CD4-positive, alpha-beta T cell (primary cell): ENCODE measurements at regions not wholly inside any gene's neighbourhood (a gene's known extent, or its start where the extent isn't known, plus 50 kb on each side); places are given as distances from the start of the nearest gene placed in this dataset.

Experiments
- ATAC-seq: fragments of 200-7000 bp; cut with Tn5 transposase; one replicate; pipeline ENCODE4 v1.10.0; 2022; ENCODE audit warnings: mild to moderate bottlenecking; ENCODE audit not compliant: poor library complexity
- CTCF ChIA-PET: fragments of 350-600 bp; sonication (Branson Sonifier 250); formaldehyde crosslinking; loops from one replicate; lab custom pipeline; 2021; ENCODE audit warnings: antibody characterized with exemption, inconsistent platforms; lab: Charles Lee
- POLR2A ChIA-PET: fragments of 350-600 bp; sonication (Branson Sonifier 250); formaldehyde crosslinking; loops from one replicate; lab custom pipeline; 2021; ENCODE audit warnings: antibody characterized with exemption, inconsistent platforms; lab: Charles Lee
- DNase-seq, 14 experiments: peaks; one replicate each; pipeline ENCODE4 v3.0.0-alpha.2; 2013 to 2020; ENCODE audit warnings: mixed read lengths in 2 of 14
- H3K27ac ChIP-seq, 2 donors: one replicate each; pipeline versions ENCODE4 v1.5.1 to v1.7.0; 2013; ENCODE audit warnings: low read length in 2 of 2, low read depth in 1 of 2, mild to moderate bottlenecking in 1 of 2
- H3K27me3 ChIP-seq, 2 experiments: 1 replicate in 1 of 2; 2 replicates in 1 of 2; pipeline versions ENCODE4 v1.6.1 to v1.7.0; 2013; ENCODE audit warnings: low read length in 2 of 2, control low read depth in 1 of 2, mild to moderate bottlenecking in 1 of 2, moderate library complexity in 1 of 2; ENCODE audit not compliant: insufficient read depth in 2 of 2, control insufficient read depth in 1 of 2
- H3K36me3 ChIP-seq: one replicate; pipeline ENCODE4 v1.6.1; 2013; ENCODE audit warnings: low read length, control low read depth; ENCODE audit not compliant: insufficient read depth
- H3K4me1 ChIP-seq: one replicate; pipeline ENCODE4 v1.6.1; 2013; ENCODE audit warnings: low read length, control low read depth; ENCODE audit not compliant: insufficient read depth
- H3K4me3 ChIP-seq: one replicate; pipeline ENCODE4 v1.5.1; 2013; ENCODE audit warnings: mild to moderate bottlenecking, low read length, moderate library complexity
- H3K9me3 ChIP-seq, 2 experiments: 1 replicate in 1 of 2; 2 replicates in 1 of 2; pipeline versions ENCODE4 v1.6.1 to v1.7.0; 2013; ENCODE audit warnings: low read length in 2 of 2, mild to moderate bottlenecking in 2 of 2, control low read depth in 1 of 2, moderate library complexity in 1 of 2; ENCODE audit not compliant: control insufficient read depth in 1 of 2, insufficient read depth in 1 of 2
- H3K27ac Mint-ChIP-seq: one replicate; pipeline ENCODE4 v1.8.0; 2020; ENCODE audit warnings: mixed read lengths
- H3K27me3 Mint-ChIP-seq: one replicate; pipeline ENCODE4 v1.8.0; 2021; ENCODE audit warnings: mixed read lengths
- H3K36me3 Mint-ChIP-seq: one replicate; pipeline ENCODE4 v1.8.0; 2021; ENCODE audit warnings: low read depth, mixed read lengths
- H3K4me1 Mint-ChIP-seq: one replicate; pipeline ENCODE4 v1.8.0; 2021; ENCODE audit warnings: low read depth, mixed read lengths
- H3K4me3 Mint-ChIP-seq: one replicate; pipeline ENCODE4 v1.8.0; 2020; ENCODE audit warnings: mild to moderate bottlenecking, mixed read lengths
- H3K9me3 Mint-ChIP-seq: one replicate; pipeline ENCODE4 v1.8.0; 2020; ENCODE audit warnings: mixed read lengths
- intact Hi-C, 2 experiments: fragments of 100-400 bp; cut with DNase I in 1 of 2; cut with micrococcal nuclease in 1 of 2; formaldehyde crosslinking; loops; one replicate each; pipeline versions ENCODE4 v1.15.1 to v1.9.0; 2023 to 2025; cut with DNase I, micrococcal nuclease
- TF ChIP-seq, protein P1 (sequence below): fragments of 200-600 bp; IDR thresholded peaks from one replicate; pipeline ENCODE4 v1.8.0; 2022; ENCODE audit warnings: antibody characterized with exemption, mild to moderate bottlenecking

DNA sequence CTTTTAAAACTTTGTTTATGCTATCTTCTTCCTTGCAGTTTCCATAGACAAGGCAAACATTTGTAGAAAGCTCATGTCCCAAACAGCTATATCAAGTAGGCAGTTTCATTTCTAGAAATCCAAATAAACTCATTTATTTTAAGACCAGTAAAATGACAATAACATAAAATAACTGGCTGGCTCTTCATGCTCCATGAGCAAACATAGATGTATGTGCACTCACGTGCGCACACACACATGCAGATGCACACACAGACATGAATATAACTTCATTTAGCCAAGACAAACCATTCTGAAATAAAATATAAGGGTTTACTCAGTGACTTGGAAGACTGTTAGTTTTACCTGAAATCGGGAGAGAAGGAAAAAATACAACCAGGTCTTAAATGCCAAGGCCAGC lies 176.5 kb upstream of the GAS1 start:
- H3K27me3 Mint-ChIP-seq, result peaks cover 47% of the 10 kb centered on the region
- ATAC-seq, result no peak

DNA sequence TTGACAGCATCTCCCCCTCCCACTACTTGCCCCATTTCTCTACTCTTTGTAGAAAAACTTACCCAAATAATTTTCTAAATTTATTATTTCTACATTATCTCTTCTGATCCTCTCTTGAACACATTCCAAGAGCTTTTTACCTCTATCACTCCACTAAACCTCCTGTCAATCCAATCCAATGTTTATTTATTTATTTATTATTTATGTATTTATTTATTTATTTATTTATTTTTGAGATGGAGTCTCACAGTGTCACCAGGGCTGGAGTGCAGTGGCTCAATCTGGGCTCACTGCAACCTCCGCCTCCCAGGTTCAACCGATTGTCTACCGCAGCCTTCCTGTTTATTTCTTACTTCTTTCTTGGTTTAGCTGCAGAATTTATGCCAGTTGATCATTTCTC lies 178.5 kb upstream of the GAS1 start:
- intact Hi-C loops, result no loop called here
- H3K36me3 ChIP-seq, result no peaks in the 10 kb centered on the region
- no peak overlapping the region for H3K4me3 ChIP-seq
- ChIA-PET POLR2A (no interaction called here), CTCF (no interaction called here)
- Mint-ChIP-seq H3K27ac (no peak overlapping the region), H3K36me3 (no peaks in the 10 kb centered on the region), H3K9me3 (no peaks in the 10 kb centered on the region), H3K4me3 (no peak overlapping the region), H3K27me3 (peaks cover 38% of the 10 kb centered on the region), H3K4me1 (no peaks in the 10 kb centered on the region)
- TF ChIP-seq, protein P1, sequence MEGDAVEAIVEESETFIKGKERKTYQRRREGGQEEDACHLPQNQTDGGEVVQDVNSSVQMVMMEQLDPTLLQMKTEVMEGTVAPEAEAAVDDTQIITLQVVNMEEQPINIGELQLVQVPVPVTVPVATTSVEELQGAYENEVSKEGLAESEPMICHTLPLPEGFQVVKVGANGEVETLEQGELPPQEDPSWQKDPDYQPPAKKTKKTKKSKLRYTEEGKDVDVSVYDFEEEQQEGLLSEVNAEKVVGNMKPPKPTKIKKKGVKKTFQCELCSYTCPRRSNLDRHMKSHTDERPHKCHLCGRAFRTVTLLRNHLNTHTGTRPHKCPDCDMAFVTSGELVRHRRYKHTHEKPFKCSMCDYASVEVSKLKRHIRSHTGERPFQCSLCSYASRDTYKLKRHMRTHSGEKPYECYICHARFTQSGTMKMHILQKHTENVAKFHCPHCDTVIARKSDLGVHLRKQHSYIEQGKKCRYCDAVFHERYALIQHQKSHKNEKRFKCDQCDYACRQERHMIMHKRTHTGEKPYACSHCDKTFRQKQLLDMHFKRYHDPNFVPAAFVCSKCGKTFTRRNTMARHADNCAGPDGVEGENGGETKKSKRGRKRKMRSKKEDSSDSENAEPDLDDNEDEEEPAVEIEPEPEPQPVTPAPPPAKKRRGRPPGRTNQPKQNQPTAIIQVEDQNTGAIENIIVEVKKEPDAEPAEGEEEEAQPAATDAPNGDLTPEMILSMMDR, result no peak
- no peak overlapping the region for H3K27ac ChIP-seq
- DNase-seq, result no peak
- peaks cover 0 to 3% of the 10 kb centered on the region in 2 experiments for H3K27me3 ChIP-seq
- ATAC-seq, result no peak
- no peaks in the 10 kb centered on the region for H3K4me1 ChIP-seq
- H3K9me3 ChIP-seq, result no peaks in the 10 kb centered on the region

More for the DNA sequence above, 176.5 kb upstream of the GAS1 start:
- DNase-seq, result no peak
- H3K27ac Mint-ChIP-seq, result no peak overlapping the region
- intact Hi-C loops, result no loop called here
- no peak overlapping the region for H3K4me3 Mint-ChIP-seq
- POLR2A ChIA-PET, result no interaction called here
- CTCF ChIA-PET, result no interaction called here
- Histone ChIP-seq H3K27me3 (no peaks in the 10 kb centered on the region), H3K27ac (no peak overlapping the region), H3K9me3 (peaks cover 0 to 3% of the 10 kb centered on the region in 2 experiments), H3K4me3 (no peak overlapping the region), H3K36me3 (no peaks in the 10 kb centered on the region), H3K4me1 (no peaks in the 10 kb centered on the region)
- H3K4me1 Mint-ChIP-seq, result no peaks in the 10 kb centered on the region
- H3K36me3 Mint-ChIP-seq, result no peaks in the 10 kb centered on the region
- H3K9me3 Mint-ChIP-seq, result no peaks in the 10 kb centered on the region
- TF ChIP-seq, protein P1, result no peak

DNA sequence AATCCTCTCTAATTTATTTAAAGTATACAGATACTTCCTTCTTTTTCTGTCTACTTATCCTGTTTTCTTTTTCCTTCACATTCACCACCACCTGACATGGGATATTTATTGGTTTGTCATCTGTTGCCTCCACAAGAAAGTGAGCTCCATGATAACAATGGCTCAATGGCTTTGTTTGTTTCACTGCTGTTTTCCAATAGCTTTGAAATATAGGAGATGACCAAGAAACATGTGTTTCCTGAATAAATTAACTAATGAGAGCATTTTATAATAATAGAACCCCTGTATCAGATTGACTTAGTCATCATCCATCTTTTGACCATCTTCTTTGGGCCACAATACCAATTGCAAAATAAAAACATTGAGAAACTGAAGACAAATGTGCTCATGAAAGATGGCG lies 180.2 kb upstream of the GAS1 start:
- DNase-seq (no peak), ATAC-seq (no peak)
- H3K27me3 ChIP-seq, result peaks cover 0 to 3% of the 10 kb centered on the region in 2 experiments
- intact Hi-C loops, result no loop called here
- H3K36me3 ChIP-seq, result no peaks in the 10 kb centered on the region
- POLR2A ChIA-PET, result no interaction called here
- TF ChIP-seq, protein P1, result no peak
- no peak overlapping the region for H3K4me3 ChIP-seq
- Mint-ChIP-seq H3K27me3 (peaks cover 38% of the 10 kb centered on the region), H3K27ac (no peak overlapping the region), H3K36me3 (no peaks in the 10 kb centered on the region), H3K9me3 (no peaks in the 10 kb centered on the region), H3K4me3 (no peak overlapping the region), H3K4me1 (no peaks in the 10 kb centered on the region)
- H3K9me3 ChIP-seq, result peaks cover 0 to 4% of the 10 kb centered on the region in 2 experiments
- CTCF ChIA-PET, result no interaction called here
- no peaks in the 10 kb centered on the region for H3K4me1 ChIP-seq
- H3K27ac ChIP-seq, result no peak overlapping the region
